ENCODE measurements at regions not wholly inside any gene's neighbourhood (a gene's known extent, or its start where the extent isn't known, plus 50 kb on each side); places are given as distances from the start of the nearest gene placed in this dataset.

DNA sequence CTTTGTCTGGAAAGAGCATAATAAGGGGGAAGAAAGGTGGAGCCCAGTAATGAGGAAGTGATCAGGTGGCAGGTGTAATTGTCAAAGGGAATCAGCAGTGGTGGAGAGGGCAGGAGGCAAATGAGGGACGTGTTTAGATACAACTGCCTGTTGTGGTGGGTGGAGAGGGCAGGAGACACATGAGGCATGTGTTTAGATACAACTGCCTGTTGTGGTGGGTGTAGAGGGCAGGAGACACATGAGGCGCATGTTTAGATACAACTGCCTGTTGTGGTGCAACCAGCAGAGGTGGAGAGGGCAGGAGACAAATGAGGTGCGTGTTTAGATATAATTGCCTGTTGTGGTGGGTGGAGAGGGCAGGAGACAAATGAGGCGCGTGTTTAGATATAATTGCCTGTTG, 173.1 kb downstream of the ANKRD30B start:
- TF ChIP-seq, protein P1, sequence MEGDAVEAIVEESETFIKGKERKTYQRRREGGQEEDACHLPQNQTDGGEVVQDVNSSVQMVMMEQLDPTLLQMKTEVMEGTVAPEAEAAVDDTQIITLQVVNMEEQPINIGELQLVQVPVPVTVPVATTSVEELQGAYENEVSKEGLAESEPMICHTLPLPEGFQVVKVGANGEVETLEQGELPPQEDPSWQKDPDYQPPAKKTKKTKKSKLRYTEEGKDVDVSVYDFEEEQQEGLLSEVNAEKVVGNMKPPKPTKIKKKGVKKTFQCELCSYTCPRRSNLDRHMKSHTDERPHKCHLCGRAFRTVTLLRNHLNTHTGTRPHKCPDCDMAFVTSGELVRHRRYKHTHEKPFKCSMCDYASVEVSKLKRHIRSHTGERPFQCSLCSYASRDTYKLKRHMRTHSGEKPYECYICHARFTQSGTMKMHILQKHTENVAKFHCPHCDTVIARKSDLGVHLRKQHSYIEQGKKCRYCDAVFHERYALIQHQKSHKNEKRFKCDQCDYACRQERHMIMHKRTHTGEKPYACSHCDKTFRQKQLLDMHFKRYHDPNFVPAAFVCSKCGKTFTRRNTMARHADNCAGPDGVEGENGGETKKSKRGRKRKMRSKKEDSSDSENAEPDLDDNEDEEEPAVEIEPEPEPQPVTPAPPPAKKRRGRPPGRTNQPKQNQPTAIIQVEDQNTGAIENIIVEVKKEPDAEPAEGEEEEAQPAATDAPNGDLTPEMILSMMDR (IDR thresholded peaks at IDR 0.05): no peak
- no peaks in the 10 kb centered on the region for H3K36me3 ChIP-seq (ENCODE audit: low read depth)
- H3K4me3 ChIP-seq: no peak overlapping the region
- DNase-seq (peak in 1 of 3 donors; percentile 55), ATAC-seq (peak; percentile 69)
- no peaks in the 10 kb centered on the region for H3K9me3 ChIP-seq
- H3K4me1 ChIP-seq (ENCODE audit: low read depth): peaks cover 33% of the 10 kb centered on the region
- intact Hi-C loops (cut with DNase I, micrococcal nuclease): no loop called here

DNA sequence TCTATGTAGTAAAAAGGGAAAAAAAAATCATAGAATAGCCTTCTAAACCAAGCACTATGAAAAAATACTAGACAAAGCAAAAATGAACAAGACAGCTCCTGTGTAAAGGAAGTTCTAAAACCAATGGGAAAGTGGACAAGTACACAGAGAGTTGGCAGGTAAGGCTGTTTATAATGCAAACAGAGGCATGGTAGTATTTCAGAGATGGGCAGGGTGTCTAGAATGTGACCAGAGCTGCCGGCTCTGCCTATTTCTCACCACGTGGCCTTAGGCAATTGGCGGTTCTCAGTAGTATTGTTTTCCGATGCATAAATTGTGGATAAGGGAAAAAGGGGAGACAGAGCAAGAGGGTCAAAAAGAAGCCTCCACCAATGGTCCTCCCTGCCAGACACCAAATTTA, 173.6 kb downstream of the ANKRD30B start:
- intact Hi-C loops (cut with DNase I, micrococcal nuclease): no loop called here
- peak; percentile 70 for ATAC-seq

DNA sequence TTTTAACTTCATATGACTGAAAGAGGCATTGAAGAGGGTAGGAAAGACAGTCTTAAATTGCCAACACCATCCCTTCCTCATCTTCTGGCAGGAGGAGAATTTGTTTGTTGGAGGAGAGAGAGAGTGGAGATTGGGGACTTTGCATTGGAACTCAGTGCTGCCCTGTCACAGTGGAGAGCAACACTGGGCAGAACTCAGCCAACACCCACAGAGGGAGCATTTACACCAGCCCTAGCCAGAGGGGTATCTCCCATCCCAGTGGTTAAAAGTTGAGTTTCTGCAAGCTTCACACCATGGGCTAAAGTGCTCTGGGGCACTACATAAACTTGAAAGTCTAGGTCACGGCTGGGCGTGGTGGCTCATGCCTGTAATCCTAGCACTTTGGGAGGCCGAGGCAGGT, 174.1 kb downstream of the ANKRD30B start:
- H3K4me3 ChIP-seq: no peak overlapping the region
- H3K36me3 ChIP-seq (ENCODE audit: low read depth): no peaks in the 10 kb centered on the region
- peaks cover 33% of the 10 kb centered on the region for H3K4me1 ChIP-seq (ENCODE audit: low read depth)
- no peak for ATAC-seq
- TF ChIP-seq, protein P1 (IDR thresholded peaks at IDR 0.05): no peak
- no peak for DNase-seq
- H3K9me3 ChIP-seq: no peaks in the 10 kb centered on the region
- intact Hi-C loops (cut with DNase I, micrococcal nuclease): no loop called here

More for the DNA sequence above, 173.6 kb downstream of the ANKRD30B start:
- peak in 1 of 3 donors; percentile 59 for DNase-seq
- H3K4me3 ChIP-seq: no peak overlapping the region
- no peaks in the 10 kb centered on the region for H3K36me3 ChIP-seq (ENCODE audit: low read depth)
- H3K4me1 ChIP-seq (ENCODE audit: low read depth): peaks cover 33% of the 10 kb centered on the region
- H3K9me3 ChIP-seq: no peaks in the 10 kb centered on the region
- TF ChIP-seq, protein P1 (IDR thresholded peaks at IDR 0.05): no peak

DNA sequence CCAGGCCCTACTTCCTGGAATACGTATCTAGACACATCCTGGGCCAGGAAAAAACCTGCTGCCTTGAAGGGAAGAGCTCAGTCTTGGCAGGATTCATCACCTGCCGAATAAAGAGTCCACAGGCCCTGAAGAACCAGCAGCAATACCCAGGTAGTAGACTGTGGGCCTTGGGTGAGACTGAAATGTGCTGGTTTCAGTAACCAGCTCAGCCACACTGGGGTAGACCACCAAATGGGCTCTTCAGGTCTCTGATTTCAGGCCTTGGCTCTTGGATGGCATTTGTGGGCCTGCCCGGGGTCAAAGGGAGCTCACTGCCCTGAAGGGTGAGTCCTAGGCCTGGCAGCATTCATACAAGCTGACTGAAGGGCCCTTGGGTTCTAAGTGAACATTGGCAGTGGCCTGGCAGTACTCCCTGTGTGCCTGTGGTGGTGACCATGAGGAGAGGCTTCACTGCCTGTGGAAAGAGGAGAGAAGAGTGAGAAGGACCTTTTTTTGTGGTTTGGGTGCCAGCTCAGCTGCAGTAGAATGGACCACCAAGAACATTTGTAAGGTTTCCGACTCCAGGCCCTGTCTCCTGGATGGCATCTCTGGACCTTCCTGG, 175.1 kb downstream of the ANKRD30B start:
- no peak for DNase-seq
- intact Hi-C loops (cut with DNase I, micrococcal nuclease): no loop called here

DNA sequence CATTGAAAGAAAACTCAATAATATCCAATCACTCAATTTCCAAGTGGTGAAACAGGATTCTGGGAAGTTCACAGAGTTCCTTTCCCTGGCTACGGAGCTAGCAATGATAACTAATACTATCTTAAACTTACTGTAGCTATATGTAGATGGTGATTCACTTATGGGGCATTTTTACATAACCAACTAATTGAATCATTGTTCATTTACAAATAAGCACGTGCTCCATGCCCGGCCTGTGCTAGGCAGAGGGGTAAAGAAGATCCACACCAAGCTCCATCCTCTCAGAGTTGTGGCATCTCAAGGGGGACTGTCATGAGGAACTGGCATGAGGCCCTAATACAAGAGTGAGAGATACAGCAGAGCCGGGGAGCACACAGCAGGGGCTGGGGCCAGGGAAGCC, 176.3 kb downstream of the ANKRD30B start:
- no peaks in the 10 kb centered on the region for H3K36me3 ChIP-seq (ENCODE audit: low read depth)
- no peak overlapping the region for H3K4me3 ChIP-seq
- TF ChIP-seq, protein P1 (IDR thresholded peaks at IDR 0.05): no peak
- ATAC-seq (no peak), DNase-seq (no peak)
- H3K9me3 ChIP-seq: no peaks in the 10 kb centered on the region
- intact Hi-C loops (cut with DNase I, micrococcal nuclease): no loop called here
- peaks cover 25% of the 10 kb centered on the region for H3K4me1 ChIP-seq (ENCODE audit: low read depth)

More for the DNA sequence above, 175.1 kb downstream of the ANKRD30B start:
- no peaks in the 10 kb centered on the region for H3K9me3 ChIP-seq
- H3K4me3 ChIP-seq: no peak overlapping the region
- peaks cover 33% of the 10 kb centered on the region for H3K4me1 ChIP-seq (ENCODE audit: low read depth)
- no peak for ATAC-seq
- H3K36me3 ChIP-seq (ENCODE audit: low read depth): no peaks in the 10 kb centered on the region
- TF ChIP-seq, protein P1 (IDR thresholded peaks at IDR 0.05): no peak

DNA sequence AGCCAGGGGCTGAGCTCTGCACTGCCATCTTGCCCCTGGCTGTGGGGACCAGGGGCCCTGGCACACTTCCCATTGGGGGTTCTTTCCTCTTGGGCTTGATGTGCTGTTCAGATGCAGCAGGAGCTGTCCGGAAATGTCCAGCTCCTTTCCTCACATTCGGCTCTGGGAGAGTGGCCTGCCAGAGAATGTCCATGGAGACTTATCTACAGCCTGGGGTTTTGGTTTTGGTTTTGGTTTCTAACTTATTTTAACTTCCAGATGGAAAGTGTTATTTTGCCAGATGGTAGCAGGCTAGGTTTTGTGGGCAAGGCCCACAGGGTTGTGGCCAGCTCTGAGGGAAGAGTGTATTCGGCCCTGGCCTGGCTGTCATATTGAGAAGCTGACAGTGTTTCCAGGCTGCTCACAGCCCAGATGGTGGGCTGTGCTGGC, 177.3 kb downstream of the ANKRD30B start:
- H3K9me3 ChIP-seq: no peaks in the 10 kb centered on the region
- intact Hi-C loops (cut with DNase I, micrococcal nuclease): no loop called here
- H3K4me1 ChIP-seq (ENCODE audit: low read depth): peaks cover 19% of the 10 kb centered on the region
- TF ChIP-seq, protein P1 (IDR thresholded peaks at IDR 0.05): no peak
- ATAC-seq (peak; percentile 12), DNase-seq (no peak)
- H3K4me3 ChIP-seq: no peak overlapping the region
- H3K36me3 ChIP-seq (ENCODE audit: low read depth): no peaks in the 10 kb centered on the region

Data from mucosa of descending colon (tissue), 3 donors.